ENCODE measurements at regions not wholly inside any gene's neighbourhood (a gene's known extent, or its start where the extent isn't known, plus 50 kb on each side); places are given as distances from the start of the nearest gene placed in this dataset.

GRCh38 chr2:172658945-172659344 is 76.7 kb upstream of the RAPGEF4 start:
- Histone ChIP-seq H3K4me2 (ENCODE audit: insufficient read depth, insufficient read length, low read length) (no peak overlapping the region), H3K18ac (ENCODE audit: insufficient read length, low read depth, low read length) (no peak overlapping the region), H3K9me3 (ENCODE audit: control insufficient read depth, low read depth, low read length) (no peaks in the 10 kb centered on the region), H4K8ac (replicated peaks; ENCODE audit: insufficient read length, low read depth, low read length) (no peak overlapping the region), H2BK15ac (ENCODE audit: low read depth, low read length) (no peak overlapping the region), H3K23me2 (ENCODE audit: insufficient read length, low read depth, low read length, poor library complexity, severe bottlenecking) (no peaks in the 10 kb centered on the region), H3K14ac (ENCODE audit: insufficient read depth, low read length) (no peak overlapping the region), H2BK5ac (ENCODE audit: insufficient read length, low read length) (no peak overlapping the region), H3K23ac (ENCODE audit: insufficient read length, low read depth, low read length) (no peak overlapping the region), H3T11ph (ENCODE audit: low read length) (no peak overlapping the region), H3K4ac (ENCODE audit: low read depth, low read length) (no peak overlapping the region), H3K27ac (ENCODE audit: insufficient read length, low read depth, low read length) (no peak overlapping the region), H3K4me1 (ENCODE audit: insufficient read depth, low read length) (no peaks in the 10 kb centered on the region), H3K79me2 (ENCODE audit: insufficient read depth, low read length) (no peaks in the 10 kb centered on the region), H4K91ac (ENCODE audit: insufficient read length, low read depth, low read length) (no peak overlapping the region), H2AK5ac (ENCODE audit: insufficient read length, low read length) (no peak overlapping the region), H2BK20ac (ENCODE audit: low read depth, low read length, poor library complexity, severe bottlenecking) (no peak overlapping the region), H2BK120ac (ENCODE audit: low read depth, low read length, poor library complexity, severe bottlenecking) (no peak overlapping the region), H4K5ac (ENCODE audit: insufficient read length, low read depth, low read length) (no peak overlapping the region), H3K56ac (ENCODE audit: insufficient read length, low read depth, low read length) (no peak overlapping the region), H3K27me3 (ENCODE audit: insufficient read depth, low read length) (no peaks in the 10 kb centered on the region), H3K9ac (ENCODE audit: extremely low read depth, insufficient read length, low read length) (no peak overlapping the region), H4K20me1 (ENCODE audit: control insufficient read depth, insufficient read depth, insufficient read length) (no peaks in the 10 kb centered on the region), H2BK12ac (ENCODE audit: insufficient read length, low read depth, low read length) (no peak overlapping the region), H2AFZ (ENCODE audit: low read length) (no peak overlapping the region), H3K79me1 (ENCODE audit: insufficient read depth, low read depth, low read length, poor library complexity, severe bottlenecking) (no peaks in the 10 kb centered on the region)
- TF ChIP-seq, protein P1, sequence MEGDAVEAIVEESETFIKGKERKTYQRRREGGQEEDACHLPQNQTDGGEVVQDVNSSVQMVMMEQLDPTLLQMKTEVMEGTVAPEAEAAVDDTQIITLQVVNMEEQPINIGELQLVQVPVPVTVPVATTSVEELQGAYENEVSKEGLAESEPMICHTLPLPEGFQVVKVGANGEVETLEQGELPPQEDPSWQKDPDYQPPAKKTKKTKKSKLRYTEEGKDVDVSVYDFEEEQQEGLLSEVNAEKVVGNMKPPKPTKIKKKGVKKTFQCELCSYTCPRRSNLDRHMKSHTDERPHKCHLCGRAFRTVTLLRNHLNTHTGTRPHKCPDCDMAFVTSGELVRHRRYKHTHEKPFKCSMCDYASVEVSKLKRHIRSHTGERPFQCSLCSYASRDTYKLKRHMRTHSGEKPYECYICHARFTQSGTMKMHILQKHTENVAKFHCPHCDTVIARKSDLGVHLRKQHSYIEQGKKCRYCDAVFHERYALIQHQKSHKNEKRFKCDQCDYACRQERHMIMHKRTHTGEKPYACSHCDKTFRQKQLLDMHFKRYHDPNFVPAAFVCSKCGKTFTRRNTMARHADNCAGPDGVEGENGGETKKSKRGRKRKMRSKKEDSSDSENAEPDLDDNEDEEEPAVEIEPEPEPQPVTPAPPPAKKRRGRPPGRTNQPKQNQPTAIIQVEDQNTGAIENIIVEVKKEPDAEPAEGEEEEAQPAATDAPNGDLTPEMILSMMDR (conservative IDR thresholded peaks at IDR 0.05) = no peak
- H3K36me3 Mint-ChIP-seq (ENCODE audit: insufficient read depth in 1 of 3, low read depth in 3 of 3) = peaks cover 9 to 21% (median 14%) of the 10 kb centered on the region in 3 experiments
- peaks cover 23 to 31% of the 10 kb centered on the region in 2 experiments for H3K9me3 Mint-ChIP-seq
- H3K27ac Mint-ChIP-seq = no peak overlapping the region
- WGBS (ENCODE audit: extremely low coverage, insufficient read length, low lambda C conversion rate) = no CpG with 5 or more reads among the region's 5 CpGs
- no peak overlapping the region for H3K4me3 Mint-ChIP-seq
- H3K4me1 Mint-ChIP-seq = no peaks in the 10 kb centered on the region
- no peak for DNase-seq
- no peaks in the 10 kb centered on the region for H3K27me3 Mint-ChIP-seq (ENCODE audit: low read depth)

All from H9 (cell line).